H1 (cell line): ENCODE measurements at regions not wholly inside any gene's neighbourhood (a gene's known extent, or its start where the extent isn't known, plus 50 kb on each side); places are given as distances from the start of the nearest gene placed in this dataset.

Experiments
- CTCF ChIA-PET: fragments of 300-600 bp; sonication (Branson Sonifier 250); formaldehyde crosslinking; loops from one replicate; lab custom pipeline; 2021; ENCODE audit not compliant: partially characterized antibody; lab: Charles Lee
- POLR2A ChIA-PET: fragments of 300-600 bp; sonication (Branson Sonifier 250); formaldehyde crosslinking; loops from one replicate; lab custom pipeline; 2021; ENCODE audit warnings: inconsistent platforms; ENCODE audit not compliant: partially characterized antibody; lab: Charles Lee
- DNase-seq, 2 experiments: peaks; one replicate each; pipeline versions ENCODE4 v3.0.0 to v3.0.0-alpha.2; 2010 to 2022; ENCODE audit warnings: low spot score in 2 of 2, low read depth in 1 of 2, mixed read lengths in 1 of 2
- FAIRE-seq: peaks from 2 replicates; lab custom pipeline; 2011; peaks lifted over from hg19 to GRCh38; lab: Jason Lieb, UNC
- H2AFZ ChIP-seq: 2 replicates; pipeline ENCODE4 v1.8.1; 2012; ENCODE audit warnings: low read length, inconsistent platforms
- H2AK5ac ChIP-seq: 2 replicates; pipeline ENCODE4 v1.6.1; 2013; ENCODE audit warnings: low read depth, low read length
- H2BK120ac ChIP-seq: replicated peaks from 2 replicates; pipeline ENCODE3; 2013; ENCODE audit warnings: low read depth, low read length, inconsistent platforms
- H2BK12ac ChIP-seq: 2 replicates; pipeline ENCODE4 v1.6.1; 2013; ENCODE audit warnings: low read depth, low read length
- H2BK15ac ChIP-seq: 2 replicates; pipeline ENCODE4 v1.6.1; 2013; ENCODE audit warnings: low read length
- H2BK20ac ChIP-seq: 2 replicates; pipeline ENCODE4 v1.6.1; 2013; ENCODE audit warnings: low read length
- H2BK5ac ChIP-seq: 2 replicates; pipeline ENCODE4 v1.6.1; 2013; ENCODE audit warnings: low read depth, low read length
- H3K14ac ChIP-seq: 2 replicates; pipeline ENCODE4 v1.6.1; 2013; ENCODE audit warnings: inconsistent platforms; ENCODE audit not compliant: insufficient read length
- H3K18ac ChIP-seq: 2 replicates; pipeline ENCODE4 v1.6.1; 2013; ENCODE audit warnings: low read length; ENCODE audit errors: extremely low read depth
- H3K23ac ChIP-seq: 2 replicates; pipeline ENCODE4 v1.6.1; 2013; ENCODE audit warnings: inconsistent platforms; ENCODE audit not compliant: insufficient read length
- H3K23me2 ChIP-seq: 2 replicates; pipeline ENCODE4 v1.6.1; 2013; ENCODE audit warnings: low read depth, low read length
- H3K27ac ChIP-seq: 2 replicates; pipeline ENCODE4 v1.6.1; 2011; ENCODE audit warnings: low read depth, low read length, inconsistent platforms
- H3K27me3 ChIP-seq, 4 experiments: replicated peaks in 1 of 4; 1 replicate in 1 of 4; 2 replicates in 3 of 4; pipeline versions ENCODE4 v1.6.1 to v1.8.1; 2011 to 2013; ENCODE audit warnings: low read length in 3 of 4, mild to moderate bottlenecking in 3 of 4, inconsistent platforms in 2 of 4, mixed read lengths in 2 of 4, moderate library complexity in 1 of 4; ENCODE audit not compliant: control insufficient read depth in 3 of 4, insufficient read depth in 3 of 4; ENCODE audit errors: extremely low read depth in 1 of 4
- H3K36me3 ChIP-seq, 4 experiments: 2 replicates each; pipeline versions ENCODE4 v1.6.1 to v1.8.1; 2011 to 2013; ENCODE audit warnings: mild to moderate bottlenecking in 4 of 4, low read length in 3 of 4, moderate library complexity in 2 of 4, control low read depth in 1 of 4, inconsistent platforms in 1 of 4; ENCODE audit not compliant: insufficient read depth in 4 of 4, control insufficient read depth in 2 of 4
- H3K4ac ChIP-seq: replicated peaks from 2 replicates; pipeline ENCODE3; 2013; ENCODE audit warnings: low read length, low read depth, mixed read lengths, inconsistent platforms; ENCODE audit not compliant: insufficient read length
- H3K4me1 ChIP-seq, 4 experiments: replicated peaks in 1 of 4; 1 replicate in 1 of 4; 2 replicates in 3 of 4; pipeline versions ENCODE4 v1.6.1 to v1.8.1; 2011 to 2013; ENCODE audit warnings: low read length in 3 of 4, inconsistent platforms in 2 of 4, mixed read lengths in 1 of 4; ENCODE audit not compliant: insufficient read depth in 4 of 4, control insufficient read depth in 3 of 4
- H3K4me2 ChIP-seq, 2 experiments: 2 replicates each; pipeline versions ENCODE4 v1.6.1 to v1.8.1; 2011 to 2013; ENCODE audit warnings: low read depth in 2 of 2, low read length in 2 of 2, control low read depth in 1 of 2, inconsistent platforms in 1 of 2, mild to moderate bottlenecking in 1 of 2; ENCODE audit not compliant: insufficient read depth in 1 of 2
- H3K4me3 ChIP-seq, 4 experiments: fragments of 200-600, 300-600 bp in 1 of 4; sonication (generic), shearing (Covaris generic), sonication (Bioruptor Twin) in 1 of 4; 2 replicates each; pipeline versions ENCODE4 v1.5.1 to v1.8.1; 2011 to 2016; ENCODE audit warnings: low read length in 4 of 4, low read depth in 3 of 4, control low read depth in 2 of 4, inconsistent platforms in 2 of 4, mild to moderate bottlenecking in 2 of 4, mixed read lengths in 1 of 4, moderate library complexity in 1 of 4; ENCODE audit not compliant: insufficient read depth in 2 of 4; ENCODE audit errors: extremely low read depth in 1 of 4
- H3K56ac ChIP-seq: replicated peaks from 2 replicates; pipeline ENCODE3; 2013; ENCODE audit warnings: low read depth, mild to moderate bottlenecking, mixed read lengths, low read length, inconsistent platforms; ENCODE audit not compliant: insufficient read length
- H3K79me1 ChIP-seq: 2 replicates; pipeline ENCODE4 v1.6.1; 2013; ENCODE audit warnings: low read depth, low read length, control low read depth
- H3K79me2 ChIP-seq, 2 experiments: 2 replicates each; pipeline versions ENCODE4 v1.6.1 to v1.8.1; 2012 to 2013; ENCODE audit warnings: low read length in 2 of 2, mild to moderate bottlenecking in 2 of 2, inconsistent platforms in 1 of 2; ENCODE audit not compliant: insufficient read depth in 2 of 2, control insufficient read depth in 1 of 2
- H3K9ac ChIP-seq, 4 experiments: replicated peaks in 1 of 4; 1 replicate in 1 of 4; 2 replicates in 3 of 4; pipeline versions ENCODE4 v1.6.1 to v1.8.1; 2011 to 2013; ENCODE audit warnings: low read depth in 3 of 4, low read length in 3 of 4, control low read depth in 2 of 4, mild to moderate bottlenecking in 2 of 4, moderate library complexity in 2 of 4, inconsistent platforms in 1 of 4; ENCODE audit errors: extremely low read depth in 1 of 4
- H3K9me3 ChIP-seq, 2 experiments: 2 replicates each; pipeline versions ENCODE4 v1.6.1 to v1.8.1; 2012 to 2013; ENCODE audit warnings: mild to moderate bottlenecking in 2 of 2, moderate library complexity in 2 of 2, control low read depth in 1 of 2, inconsistent platforms in 1 of 2, low read depth in 1 of 2, low read length in 1 of 2, mixed read lengths in 1 of 2; ENCODE audit not compliant: insufficient read depth in 2 of 2
- H4K20me1 ChIP-seq, 2 experiments: replicated peaks in 1 of 2; 2 replicates each; pipeline versions ENCODE3 to v1.8.1; 2011 to 2013; ENCODE audit warnings: inconsistent platforms in 2 of 2, low read length in 2 of 2, mild to moderate bottlenecking in 1 of 2; ENCODE audit not compliant: insufficient read depth in 2 of 2, control insufficient read depth in 1 of 2
- H4K5ac ChIP-seq: 2 replicates; pipeline ENCODE4 v1.6.1; 2013; ENCODE audit warnings: low read length, low read depth, mixed read lengths, inconsistent platforms; ENCODE audit not compliant: insufficient read length
- H4K8ac ChIP-seq: 2 replicates; pipeline ENCODE4 v1.8.0; 2013; ENCODE audit warnings: mild to moderate bottlenecking, moderate library complexity, low read length, inconsistent platforms; ENCODE audit not compliant: insufficient read depth; ENCODE audit errors: extremely low read depth
- H4K91ac ChIP-seq: replicated peaks from 2 replicates; pipeline ENCODE3; 2013; ENCODE audit warnings: low read length, mixed read lengths, inconsistent platforms; ENCODE audit not compliant: insufficient read length
- BACH1 ChIP-seq: IDR thresholded peaks from 2 replicates; pipeline ENCODE4 v1.6.1; 2012; ENCODE audit warnings: low read length, improper control_type of control experiment
- CBX5 ChIP-seq: fragments of 300-800, 300-1000 bp; sonication (generic); IDR thresholded peaks from 2 replicates; pipeline ENCODE4 v1.7.1; 2016; ENCODE audit warnings: antibody characterized with exemption, low read length, low read depth
- GTF2F1 ChIP-seq: IDR thresholded peaks from 2 replicates; pipeline ENCODE4 v1.6.1; 2012; ENCODE audit warnings: low read depth, low read length, improper control_type of control experiment, borderline replicate concordance
- HDAC6 ChIP-seq: IDR thresholded peaks from one replicate; pipeline ENCODE4 v1.7.1; 2012; ENCODE audit warnings: low read depth, mild to moderate bottlenecking, inconsistent platforms, low read length, moderate library complexity
- JUN ChIP-seq: IDR thresholded peaks from 2 replicates; pipeline ENCODE4 v1.6.1; 2011; ENCODE audit warnings: low read depth, mild to moderate bottlenecking, improper control_type of control experiment, low read length
- JUND ChIP-seq: IDR thresholded peaks from 2 replicates; pipeline ENCODE4 v1.6.1; 2011; ENCODE audit warnings: mild to moderate bottlenecking, improper control_type of control experiment, low read length
- KDM4A ChIP-seq: IDR thresholded peaks from one replicate; pipeline ENCODE4 v1.7.1; 2012; ENCODE audit warnings: low read depth, mild to moderate bottlenecking, moderate library complexity, low read length, inconsistent platforms; ENCODE audit not compliant: severe bottlenecking
- KDM5A ChIP-seq: fragments of 200-600 bp; IDR thresholded peaks from 2 replicates; pipeline ENCODE4 v1.7.1; 2012; ENCODE audit warnings: mild to moderate bottlenecking, low read length, inconsistent platforms, mixed read lengths
- POLR2A ChIP-seq, 2 experiments: IDR thresholded peaks; 1 replicate in 1 of 2; 2 replicates in 1 of 2; pipeline ENCODE4 v1.6.1; 2011; ENCODE audit warnings: low read depth in 2 of 2, low read length in 2 of 2, mild to moderate bottlenecking in 2 of 2; ENCODE audit errors: control extremely low read depth in 1 of 2
- POLR2AphosphoS5 ChIP-seq: IDR thresholded peaks from 2 replicates; pipeline ENCODE4 v1.6.1; 2011; ENCODE audit warnings: low read depth, low read length
- RBBP5 ChIP-seq: IDR thresholded peaks from 2 replicates; pipeline ENCODE4 v1.7.1; 2012; ENCODE audit warnings: low read depth, mild to moderate bottlenecking, inconsistent platforms, low read length, moderate library complexity, borderline replicate concordance
- RXRA ChIP-seq: IDR thresholded peaks from 2 replicates; pipeline ENCODE4 v1.6.1; 2011; ENCODE audit warnings: low read depth, mild to moderate bottlenecking, low read length, moderate library complexity; ENCODE audit not compliant: insufficient read depth
- SP2 ChIP-seq: IDR thresholded peaks from 2 replicates; pipeline ENCODE4 v1.6.1; 2012; ENCODE audit warnings: mild to moderate bottlenecking, low read length, inconsistent platforms
- WGBS, 2 experiments: shearing (Covaris generic) in 1 of 2; methylation state at CpG; one replicate each; pipeline versions ENCODE4 v1.1.6 to v1.1.7; 2013 to 2015; ENCODE audit warnings: low lambda C conversion rate in 2 of 2, mixed read lengths in 2 of 2, inconsistent platforms in 1 of 2, low coverage in 1 of 2, missing lambda C conversion rate in 1 of 2; ENCODE audit not compliant: insufficient replicate concordance in 2 of 2, insufficient coverage in 1 of 2, insufficient read length in 1 of 2; ENCODE audit errors: extremely low coverage in 1 of 2, missing lambda C conversion rate in 1 of 2; 5-methylcytosine and 5-hydroxymethylcytosine counted together

DNA sequence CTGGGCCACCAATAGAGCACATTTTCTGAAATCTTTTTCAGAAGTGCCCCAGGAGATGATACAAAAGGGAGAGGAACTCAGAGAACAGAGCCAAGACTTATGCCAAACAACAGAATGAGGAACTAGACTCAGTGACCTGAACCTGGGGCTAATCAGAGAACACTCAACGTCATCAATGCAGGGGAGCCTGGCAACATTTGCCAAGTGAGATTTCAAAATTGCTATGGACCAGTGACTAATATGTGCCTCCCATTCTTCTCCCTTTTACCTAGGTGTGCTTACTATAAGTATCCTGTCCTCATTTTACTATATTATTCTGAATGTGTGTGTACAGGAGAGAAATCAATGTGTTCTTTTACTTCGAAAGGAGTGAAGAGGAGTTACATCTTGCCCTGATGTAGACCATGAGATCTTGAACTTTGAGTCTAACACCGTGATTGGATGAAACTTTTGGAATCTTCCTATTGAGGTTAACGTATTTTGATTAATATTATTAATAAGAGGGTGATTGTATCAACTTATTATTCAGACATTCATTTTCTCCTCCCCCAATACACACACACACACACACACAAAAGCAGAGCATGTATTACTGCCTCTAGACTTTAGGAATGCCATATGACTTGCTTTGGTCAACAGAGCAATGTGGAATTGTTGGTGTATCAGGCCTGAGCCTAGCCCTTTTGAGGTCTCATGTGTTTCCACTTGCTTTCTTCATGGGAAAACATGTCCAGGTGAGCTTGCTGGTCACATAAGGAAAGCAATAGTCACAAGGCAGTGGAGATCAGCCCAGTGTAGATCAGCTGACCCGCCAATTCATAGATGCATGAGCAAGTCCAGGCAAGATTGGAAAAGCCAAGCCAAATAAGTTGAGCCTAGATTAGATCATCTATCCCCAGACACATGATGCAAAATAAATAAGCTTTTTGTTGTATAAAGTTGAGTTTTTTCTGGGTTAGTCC lies 80.3 kb upstream of the ETS2 start:
- H2BK5ac ChIP-seq: no peak overlapping the region
- no peak for FAIRE-seq
- POLR2A ChIA-PET: no interaction called here

More for the DNA sequence above, 80.3 kb upstream of the ETS2 start:
- no peak for TF ChIP-seq POLR2AphosphoS5
- TF ChIP-seq GTF2F1: no peak
- TF ChIP-seq SP2: no peak
- TF ChIP-seq BACH1: no peak
- TF ChIP-seq POLR2A (IDR thresholded peaks at IDR 0.05; ENCODE audit: control extremely low read depth in 1 of 2, low read depth in 2 of 2, low read length in 2 of 2): no peak
- no peak for TF ChIP-seq KDM4A
- TF ChIP-seq CBX5: no peak
- TF ChIP-seq JUND: no peak
- no peak for TF ChIP-seq RBBP5
- TF ChIP-seq KDM5A: no peak
- TF ChIP-seq HDAC6: no peak
- no peak for TF ChIP-seq RXRA
- TF ChIP-seq JUN: no peak
- TF ChIP-seq, all 59 proteins: peak for 0
- Histone ChIP-seq H2BK120ac (no peak overlapping the region), H3K23ac (no peak overlapping the region), H4K91ac (no peak overlapping the region), H3K4me1 (peaks cover 0 to 5% (median 1%) of the 10 kb centered on the region in 4 experiments; a peak in 2 of 7 replicates), H2BK15ac (no peak overlapping the region), H2BK20ac (no peak overlapping the region), H3K9me3 (peaks cover 2 to 5% of the 10 kb centered on the region in 2 experiments; a peak in 2 of 4 replicates), H3K4me2 (no peak overlapping the region), H3K27ac (no peak overlapping the region), H3K79me2 (no peaks in the 10 kb centered on the region), H3K27me3 (no peaks in the 10 kb centered on the region), H3K14ac (no peak overlapping the region), H4K8ac (no peak overlapping the region), H3K23me2 (no peaks in the 10 kb centered on the region), H3K36me3 (no peaks in the 10 kb centered on the region), H3K18ac (no peak overlapping the region), H3K9ac (no peak overlapping the region), H4K20me1 (no peaks in the 10 kb centered on the region), H4K5ac (no peak overlapping the region), H2AK5ac (no peak overlapping the region), H3K56ac (no peak overlapping the region), H3K4me3 (no peak overlapping the region), H3K79me1 (no peaks in the 10 kb centered on the region; the same call in 1 of the 2 replicates), H2BK12ac (no peak overlapping the region), H3K4ac (no peak overlapping the region), H2AFZ (no peak overlapping the region)
- no peak for DNase-seq
- WGBS, 2 experiments: 94% methylated on average over 5 of the region's 5 CpGs; no CpG with 5 or more reads in 1 of the 2 experiments
- CTCF ChIA-PET: interaction anchor here (0.6 to 1.1 kb wide), 2 partner anchors 235 to 412 kb away, joined by 3 to 4 read pairs; no protein-coding TSS in a partner anchor
